Panc1 (cell line): ENCODE measurements at regions not wholly inside any gene's neighbourhood (a gene's known extent, or its start where the extent isn't known, plus 50 kb on each side); places are given as distances from the start of the nearest gene placed in this dataset.

ENCODE experiments used
- CTCF ChIP-seq: fragments of 450-650 bp; IDR thresholded peaks from 2 replicates; pipeline ENCODE4 v1.5.1; 2017; ENCODE audit warnings: mild to moderate bottlenecking
- SIN3A ChIP-seq: IDR thresholded peaks from 2 replicates; pipeline ENCODE4 v1.6.1; 2012; ENCODE audit warnings: low read depth, mild to moderate bottlenecking, low read length, moderate library complexity, borderline replicate concordance; ENCODE audit not compliant: insufficient read depth
- TCF7L2 ChIP-seq: IDR thresholded peaks from 2 replicates; pipeline ENCODE4 v1.6.1; 2011; ENCODE audit warnings: mild to moderate bottlenecking, low read depth, low read length, inconsistent platforms

GRCh38 chr6:126217497-126217896, 122.4 kb upstream of the CENPW start:
- no peak for TF ChIP-seq CTCF
- TF ChIP-seq SIN3A = no peak
- no peak for TF ChIP-seq TCF7L2
